ENCODE measurements at regions not wholly inside any gene's neighbourhood (a gene's known extent, or its start where the extent isn't known, plus 50 kb on each side); places are given as distances from the start of the nearest gene placed in this dataset.

DNA sequence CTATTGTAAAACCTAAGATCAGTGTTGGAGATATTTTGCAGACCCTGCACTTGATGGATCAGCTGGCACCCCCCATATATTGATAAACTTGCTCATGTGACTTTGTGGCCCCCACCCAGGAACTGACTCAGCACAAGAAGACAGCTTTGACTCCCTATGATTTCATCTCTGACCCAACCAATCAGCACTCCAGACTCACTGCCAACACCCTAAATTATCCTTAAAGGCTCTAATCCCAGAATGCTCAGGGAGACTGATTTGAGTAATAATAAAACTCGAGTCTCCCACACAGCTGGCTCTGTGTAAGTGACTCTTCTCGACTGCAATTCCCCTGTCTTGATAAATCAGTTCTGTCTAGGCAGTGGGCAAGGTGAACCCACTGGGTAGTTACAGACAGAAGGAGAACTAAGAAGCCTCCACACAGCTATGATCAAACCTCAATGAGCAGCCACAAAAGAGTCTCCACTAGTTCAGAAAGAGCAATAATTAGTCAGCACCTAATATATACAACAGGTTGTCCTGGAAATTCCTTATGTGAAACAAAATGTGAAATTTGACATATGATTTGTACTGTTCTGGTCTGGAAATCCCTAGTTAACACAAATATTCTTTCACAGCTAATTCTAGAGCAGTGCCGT is 52.2 kb downstream of the ACTL7B start:
- Histone ChIP-seq H3K36me3 (no peaks in the 10 kb centered on the region), H3K27me3 (no peaks in the 10 kb centered on the region), H3K4me3 (no peak overlapping the region), H3K4me1 (no peaks in the 10 kb centered on the region), H3K27ac (no peak overlapping the region), H3K9me3 (no peaks in the 10 kb centered on the region)
- 57 to 77% (median 70%) methylated on average over 3 of the region's 3 CpGs for WGBS, 5 donors
- DNase-seq, result peak in 1 of 2 donors; percentile 55
- intact Hi-C loops (cut with DNase I; ENCODE audit: low total_unique reads), result no loop called here
- TF ChIP-seq POLR2A (IDR thresholded peaks at IDR 0.05) (no peak), POLR2AphosphoS5 (IDR thresholded peaks at IDR 0.05) (no peak), EP300 (IDR thresholded peaks at IDR 0.05) (no peak)
- TF ChIP-seq, protein P1, sequence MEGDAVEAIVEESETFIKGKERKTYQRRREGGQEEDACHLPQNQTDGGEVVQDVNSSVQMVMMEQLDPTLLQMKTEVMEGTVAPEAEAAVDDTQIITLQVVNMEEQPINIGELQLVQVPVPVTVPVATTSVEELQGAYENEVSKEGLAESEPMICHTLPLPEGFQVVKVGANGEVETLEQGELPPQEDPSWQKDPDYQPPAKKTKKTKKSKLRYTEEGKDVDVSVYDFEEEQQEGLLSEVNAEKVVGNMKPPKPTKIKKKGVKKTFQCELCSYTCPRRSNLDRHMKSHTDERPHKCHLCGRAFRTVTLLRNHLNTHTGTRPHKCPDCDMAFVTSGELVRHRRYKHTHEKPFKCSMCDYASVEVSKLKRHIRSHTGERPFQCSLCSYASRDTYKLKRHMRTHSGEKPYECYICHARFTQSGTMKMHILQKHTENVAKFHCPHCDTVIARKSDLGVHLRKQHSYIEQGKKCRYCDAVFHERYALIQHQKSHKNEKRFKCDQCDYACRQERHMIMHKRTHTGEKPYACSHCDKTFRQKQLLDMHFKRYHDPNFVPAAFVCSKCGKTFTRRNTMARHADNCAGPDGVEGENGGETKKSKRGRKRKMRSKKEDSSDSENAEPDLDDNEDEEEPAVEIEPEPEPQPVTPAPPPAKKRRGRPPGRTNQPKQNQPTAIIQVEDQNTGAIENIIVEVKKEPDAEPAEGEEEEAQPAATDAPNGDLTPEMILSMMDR (IDR thresholded peaks at IDR 0.05), result no peak

DNA sequence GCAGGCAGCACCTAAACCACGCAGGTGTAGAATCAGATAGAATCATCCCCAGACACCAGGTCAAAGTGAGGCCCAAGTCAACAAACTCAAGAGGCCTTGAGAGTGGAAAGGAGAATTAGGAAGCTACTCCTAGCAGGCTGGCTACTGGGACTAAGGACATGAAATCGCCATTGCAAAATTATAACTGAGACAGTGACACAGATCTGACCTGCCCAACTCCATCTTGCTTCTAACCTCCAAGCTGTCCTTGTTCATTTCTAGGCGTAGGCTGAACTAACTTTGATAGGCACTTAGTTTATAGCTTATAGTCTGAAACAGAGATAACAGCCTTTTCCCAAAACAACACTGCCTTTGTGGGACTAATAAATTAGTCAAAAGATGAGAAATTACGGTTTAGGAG is 52.8 kb downstream of the ACTL7B start:
- DNase-seq, result no peak
- Histone ChIP-seq H3K36me3 (no peaks in the 10 kb centered on the region), H3K27ac (no peak overlapping the region), H3K27me3 (no peaks in the 10 kb centered on the region), H3K4me3 (no peak overlapping the region), H3K9me3 (no peaks in the 10 kb centered on the region), H3K4me1 (no peaks in the 10 kb centered on the region)
- intact Hi-C loops (cut with DNase I; ENCODE audit: low total_unique reads), result no loop called here
- WGBS, 5 donors, result 67 to 86% (median 81%) methylated on average over 4 of the region's 4 CpGs
- TF ChIP-seq, protein P1 (IDR thresholded peaks at IDR 0.05), result no peak
- TF ChIP-seq EP300 (IDR thresholded peaks at IDR 0.05), result no peak
- no peak for TF ChIP-seq POLR2A (IDR thresholded peaks at IDR 0.05)
- no peak for TF ChIP-seq POLR2AphosphoS5 (IDR thresholded peaks at IDR 0.05)

DNA sequence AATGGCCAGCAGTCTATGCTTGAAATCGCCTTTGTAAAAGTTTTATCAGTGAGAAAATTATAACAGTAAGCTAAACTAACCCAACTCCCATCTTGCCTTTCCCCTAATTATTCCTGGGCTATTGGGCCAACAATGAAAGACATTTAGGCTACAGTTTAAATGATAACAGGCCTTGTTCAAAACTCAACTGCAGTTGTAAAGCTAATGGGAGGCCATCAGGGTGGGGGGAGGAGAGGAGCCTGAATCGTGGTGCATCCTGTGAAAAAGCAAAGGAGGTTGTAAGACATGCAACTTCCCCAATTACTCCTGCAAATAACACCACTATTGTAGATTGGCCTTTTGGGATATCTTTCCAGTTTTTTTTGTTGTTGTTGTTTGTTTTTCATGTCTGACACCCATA is 53.8 kb downstream of the ACTL7B start:
- H3K36me3 ChIP-seq, result no peaks in the 10 kb centered on the region
- WGBS, 5 donors, result 55 to 74% (median 62%) methylated on average over 2 of the region's 2 CpGs
- no peaks in the 10 kb centered on the region for H3K9me3 ChIP-seq
- intact Hi-C loops (cut with DNase I; ENCODE audit: low total_unique reads), result no loop called here
- no peak overlapping the region for H3K27ac ChIP-seq
- no peaks in the 10 kb centered on the region for H3K27me3 ChIP-seq
- no peak for DNase-seq
- no peak overlapping the region for H3K4me3 ChIP-seq
- no peaks in the 10 kb centered on the region for H3K4me1 ChIP-seq
- TF ChIP-seq, protein P1 (IDR thresholded peaks at IDR 0.05), result no peak

DNA sequence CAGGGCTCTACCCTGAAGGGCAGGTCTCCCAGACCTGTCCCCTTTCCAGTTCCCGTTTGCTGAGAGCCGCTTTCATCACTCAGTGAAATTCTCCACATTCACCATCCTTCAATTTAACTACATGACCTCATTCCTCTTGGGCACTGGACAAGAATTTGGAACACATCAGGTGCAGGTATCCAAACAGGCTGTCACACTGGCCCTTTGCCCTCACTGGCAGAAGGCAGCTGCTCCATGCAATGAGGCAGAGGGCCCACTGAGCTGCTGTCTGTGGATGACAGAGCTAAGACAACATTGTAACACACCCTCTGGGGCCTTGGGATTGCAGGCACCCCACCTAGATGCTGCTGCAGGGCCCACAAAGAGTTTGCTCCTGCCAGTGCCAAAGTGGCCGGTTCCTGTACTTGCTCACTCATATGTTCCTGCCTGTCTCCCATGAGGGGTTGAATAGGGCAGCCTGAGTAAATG is 55.1 kb downstream of the ACTL7B start:
- H3K36me3 ChIP-seq, result no peaks in the 10 kb centered on the region
- no peak overlapping the region for H3K4me3 ChIP-seq
- H3K9me3 ChIP-seq, result no peaks in the 10 kb centered on the region
- intact Hi-C loops (cut with DNase I; ENCODE audit: low total_unique reads), result no loop called here
- H3K27me3 ChIP-seq, result no peaks in the 10 kb centered on the region
- TF ChIP-seq EP300 (IDR thresholded peaks at IDR 0.05) (no peak), POLR2A (IDR thresholded peaks at IDR 0.05) (no peak), POLR2AphosphoS5 (IDR thresholded peaks at IDR 0.05) (no peak)
- TF ChIP-seq, protein P1 (IDR thresholded peaks at IDR 0.05), result no peak
- WGBS, 5 donors, result 81 to 86% (median 85%) methylated on average over 3 of the region's 3 CpGs
- no peak overlapping the region for H3K27ac ChIP-seq
- no peak for DNase-seq
- no peaks in the 10 kb centered on the region for H3K4me1 ChIP-seq
